Neural progenitor cell (in vitro differentiated cells): ENCODE measurements at regions not wholly inside any gene's neighbourhood (a gene's known extent, or its start where the extent isn't known, plus 50 kb on each side); places are given as distances from the start of the nearest gene placed in this dataset.

Experiments
- DNase-seq: peaks from one replicate; pipeline ENCODE4 v3.0.0-alpha.2; 2016; ENCODE audit warnings: low spot score
- H2AFZ ChIP-seq: fragments of 200-600 bp; sonication (generic); replicated peaks from 2 replicates; pipeline ENCODE4 v1.6.1; 2016; ENCODE audit warnings: antibody characterized with exemption
- H3F3A ChIP-seq: fragments of 200-600 bp; sonication (generic); 2 replicates; pipeline ENCODE4 v1.6.1; 2016; ENCODE audit warnings: antibody characterized with exemption, low read depth
- H3K27ac ChIP-seq: fragments of 200-600 bp; sonication (generic); 2 replicates; pipeline ENCODE4 v1.5.1; 2016; ENCODE audit warnings: mild to moderate bottlenecking
- H3K27me3 ChIP-seq: fragments of 200-600 bp; sonication (generic); 2 replicates; pipeline ENCODE4 v1.6.1; 2016; ENCODE audit warnings: mild to moderate bottlenecking, moderate library complexity
- H3K36me3 ChIP-seq: fragments of 200-600 bp; sonication (generic); 2 replicates; pipeline ENCODE4 v1.5.1; 2016
- H3K4me1 ChIP-seq: fragments of 200-600 bp; sonication (generic); 2 replicates; pipeline ENCODE4 v1.6.1; 2016; ENCODE audit warnings: mixed run types
- H3K4me2 ChIP-seq: fragments of 200-600 bp; sonication (generic); 2 replicates; pipeline ENCODE4 v1.6.1; 2016
- H3K4me3 ChIP-seq: fragments of 200-600 bp; sonication (generic); 2 replicates; pipeline ENCODE4 v1.5.1; 2016
- H3K79me2 ChIP-seq: fragments of 200-600 bp; sonication (generic); 2 replicates; pipeline ENCODE4 v1.6.1; 2016; ENCODE audit warnings: low read depth
- H3K9ac ChIP-seq: fragments of 200-600 bp; sonication (generic); 2 replicates; pipeline ENCODE4 v1.6.1; 2016
- H3K9me3 ChIP-seq: fragments of 200-600 bp; sonication (generic); 2 replicates; pipeline ENCODE4 v1.5.1; 2016; ENCODE audit warnings: low read depth
- H4K20me1 ChIP-seq: fragments of 200-600 bp; sonication (generic); 2 replicates; pipeline ENCODE4 v1.6.1; 2016; ENCODE audit warnings: low read depth
- H3K27ac Mint-ChIP-seq: 3 replicates; pipeline ENCODE4 v1.8.0; 2021; ENCODE audit warnings: mixed read lengths
- H3K27me3 Mint-ChIP-seq: 2 replicates; pipeline ENCODE4 v1.8.0; 2022; ENCODE audit warnings: low read depth, mild to moderate bottlenecking, inconsistent platforms, moderate library complexity, mixed read lengths; ENCODE audit not compliant: insufficient read depth
- H3K36me3 Mint-ChIP-seq: 3 replicates; pipeline ENCODE4 v1.8.0; 2021; ENCODE audit warnings: mixed read lengths
- H3K4me1 Mint-ChIP-seq: 3 replicates; pipeline ENCODE4 v1.8.0; 2021; ENCODE audit warnings: mixed read lengths
- H3K4me3 Mint-ChIP-seq: 3 replicates; pipeline ENCODE4 v1.8.0; 2021; ENCODE audit warnings: mild to moderate bottlenecking, moderate library complexity, mixed read lengths
- H3K9me3 Mint-ChIP-seq: 3 replicates; pipeline ENCODE4 v1.8.0; 2020; ENCODE audit warnings: mixed read lengths
- CTCF ChIP-seq: fragments of 200-600 bp; sonication (generic); IDR thresholded peaks from 2 replicates; pipeline ENCODE4 v1.5.1; 2017; ENCODE audit warnings: antibody characterized with exemption, mild to moderate bottlenecking
- EZH2 ChIP-seq: fragments of 200-600 bp; sonication (generic); IDR thresholded peaks from 2 replicates; pipeline ENCODE4 v1.6.1; 2017; ENCODE audit warnings: antibody characterized with exemption, mild to moderate bottlenecking, moderate library complexity
- EZH2phosphoT487 ChIP-seq: fragments of 200-600 bp; sonication (generic); IDR thresholded peaks from 2 replicates; pipeline ENCODE4 v1.6.1; 2017; ENCODE audit warnings: antibody characterized with exemption

GRCh38 chr4:180966312-180966711, 1276.9 kb upstream of the TENM3 start:
- H3K27me3 ChIP-seq: no peaks in the 10 kb centered on the region
- no peak overlapping the region for H3K27ac ChIP-seq
- Mint-ChIP-seq H3K36me3 (no peaks in the 10 kb centered on the region), H3K9me3 (no peaks in the 10 kb centered on the region), H3K4me1 (peaks cover 3% of the 10 kb centered on the region), H3K4me3 (no peak overlapping the region), H3K27me3 (no peaks in the 10 kb centered on the region), H3K27ac (no peak overlapping the region)
- no peaks in the 10 kb centered on the region for H3F3A ChIP-seq
- no peaks in the 10 kb centered on the region for H3K36me3 ChIP-seq
- no peaks in the 10 kb centered on the region for H4K20me1 ChIP-seq
- H3K79me2 ChIP-seq: no peaks in the 10 kb centered on the region
- H3K9me3 ChIP-seq: no peaks in the 10 kb centered on the region
- H2AFZ ChIP-seq: no peak overlapping the region
- H3K9ac ChIP-seq: no peak overlapping the region
- no peak overlapping the region for H3K4me3 ChIP-seq
- H3K4me1 ChIP-seq: peaks cover 3% of the 10 kb centered on the region
- H3K4me2 ChIP-seq: no peak overlapping the region
- no peak for TF ChIP-seq EZH2
- TF ChIP-seq CTCF: no peak
- TF ChIP-seq EZH2phosphoT487: no peak
- DNase-seq: no peak

- Histone ChIP-seq H3K4me3 (no peak overlapping the region), H3K4me1 (no peaks in the 10 kb centered on the region), H3K27me3 (no peaks in the 10 kb centered on the region), H3K9me3 (no peaks in the 10 kb centered on the region), H3F3A (no peaks in the 10 kb centered on the region), H2AFZ (no peak overlapping the region), H4K20me1 (no peaks in the 10 kb centered on the region), H3K36me3 (no peaks in the 10 kb centered on the region), H3K9ac (no peak overlapping the region), H3K4me2 (no peak overlapping the region), H3K79me2 (no peaks in the 10 kb centered on the region), H3K27ac (no peak overlapping the region)
- no peaks in the 10 kb centered on the region for H3K4me1 Mint-ChIP-seq
- no peak for DNase-seq
- no peaks in the 10 kb centered on the region for H3K9me3 Mint-ChIP-seq
- no peak for TF ChIP-seq EZH2phosphoT487
- no peak for TF ChIP-seq EZH2
- TF ChIP-seq CTCF: no peak
- no peaks in the 10 kb centered on the region for H3K36me3 Mint-ChIP-seq
- no peaks in the 10 kb centered on the region for H3K27me3 Mint-ChIP-seq
- no peak overlapping the region for H3K27ac Mint-ChIP-seq
- no peak overlapping the region for H3K4me3 Mint-ChIP-seq
Observed at GRCh38 chr4:180967936-180968335, 1275.3 kb upstream of the TENM3 start.

- no peaks in the 10 kb centered on the region for H3K4me1 Mint-ChIP-seq
- H3K27me3 ChIP-seq: no peaks in the 10 kb centered on the region
- H3F3A ChIP-seq: no peaks in the 10 kb centered on the region
- no peaks in the 10 kb centered on the region for H4K20me1 ChIP-seq
- no peak overlapping the region for H3K27ac Mint-ChIP-seq
- H3K79me2 ChIP-seq: no peaks in the 10 kb centered on the region
- no peak for DNase-seq
- H3K36me3 ChIP-seq: no peaks in the 10 kb centered on the region
- no peak overlapping the region for H3K4me2 ChIP-seq
- H3K9ac ChIP-seq: no peak overlapping the region
- no peaks in the 10 kb centered on the region for H3K9me3 Mint-ChIP-seq
- no peaks in the 10 kb centered on the region for H3K9me3 ChIP-seq
- no peaks in the 10 kb centered on the region for H3K27me3 Mint-ChIP-seq
- no peak overlapping the region for H3K4me3 ChIP-seq
- no peaks in the 10 kb centered on the region for H3K4me1 ChIP-seq
- H2AFZ ChIP-seq: no peak overlapping the region
- no peaks in the 10 kb centered on the region for H3K36me3 Mint-ChIP-seq
- no peak overlapping the region for H3K27ac ChIP-seq
- TF ChIP-seq CTCF (no peak), EZH2phosphoT487 (no peak), EZH2 (no peak)
- no peak overlapping the region for H3K4me3 Mint-ChIP-seq
Observed at GRCh38 chr4:180973894-180974293, 1269.3 kb upstream of the TENM3 start.

GRCh38 chr4:180990931-180991330, 1252.3 kb upstream of the TENM3 start:
- no peaks in the 10 kb centered on the region for H3K27me3 Mint-ChIP-seq
- no peak overlapping the region for H3K4me2 ChIP-seq
- no peaks in the 10 kb centered on the region for H4K20me1 ChIP-seq
- TF ChIP-seq EZH2 (no peak), CTCF (no peak), EZH2phosphoT487 (no peak)
- H3K36me3 ChIP-seq: no peaks in the 10 kb centered on the region
- H3K27ac Mint-ChIP-seq: no peak overlapping the region
- no peaks in the 10 kb centered on the region for H3K9me3 Mint-ChIP-seq
- no peak for DNase-seq
- H3K9me3 ChIP-seq: no peaks in the 10 kb centered on the region
- H3K4me1 Mint-ChIP-seq: no peaks in the 10 kb centered on the region
- H3K4me1 ChIP-seq: peaks cover 6% of the 10 kb centered on the region
- H3K4me3 Mint-ChIP-seq: no peak overlapping the region
- no peaks in the 10 kb centered on the region for H3K79me2 ChIP-seq
- H3K27ac ChIP-seq: no peak overlapping the region
- H3K27me3 ChIP-seq: no peaks in the 10 kb centered on the region
- no peaks in the 10 kb centered on the region for H3F3A ChIP-seq
- no peak overlapping the region for H3K9ac ChIP-seq
- no peaks in the 10 kb centered on the region for H3K36me3 Mint-ChIP-seq
- no peak overlapping the region for H2AFZ ChIP-seq
- H3K4me3 ChIP-seq: no peak overlapping the region
